ENCODE measurements at regions not wholly inside any gene's neighbourhood (a gene's known extent, or its start where the extent isn't known, plus 50 kb on each side); places are given as distances from the start of the nearest gene placed in this dataset.

- TF ChIP-seq CTCF (IDR thresholded peaks at IDR 0.05; ENCODE audit: insufficient read depth, low read depth, low read length) (no peak), EZH2 (IDR thresholded peaks at IDR 0.05; ENCODE audit: insufficient read depth, low read length) (no peak)
These were observed 132.2 kb upstream of the GOLGA6L4 start for GRCh38 chr15:84103345-84103744.

Measured in astrocyte (in vitro differentiated cells and primary cell).